ENCODE measurements at regions not wholly inside any gene's neighbourhood (a gene's known extent, or its start where the extent isn't known, plus 50 kb on each side); places are given as distances from the start of the nearest gene placed in this dataset.

GRCh38 chr1:227396539-227397353, 78.5 kb upstream of the CDC42BPA start (continued):
- TF ChIP-seq REST (IDR thresholded peaks at IDR 0.05; ENCODE audit: borderline replicate concordance) (peak; percentile 93), REST (CRISPR knock-in tag; IDR thresholded peaks at IDR 0.05; ENCODE audit: low read depth) (no peak), ZNF282 (CRISPR knock-in tag; IDR thresholded peaks at IDR 0.05) (no peak), ZC3H11A (IDR thresholded peaks at IDR 0.05; ENCODE audit: low read depth, low read length) (no peak), HMBOX1 (IDR thresholded peaks at IDR 0.05) (peak; percentile 96), ETV5 (CRISPR knock-in tag; IDR thresholded peaks at IDR 0.05; ENCODE audit: low read depth) (peak; percentile 61; the same call in 1 of the 2 replicates), ATF1 (CRISPR knock-in tag; IDR thresholded peaks at IDR 0.05) (no peak), ATF1 (tag; IDR thresholded peaks at IDR 0.05) (peak; percentile 74; the same call in 1 of the 2 replicates), ATF2 (CRISPR knock-in tag; IDR thresholded peaks at IDR 0.05) (no peak), CBX2 (IDR thresholded peaks at IDR 0.05; ENCODE audit: insufficient read depth, low read length, poor library complexity, severe bottlenecking) (no peak), ZNF408 (CRISPR knock-in tag; IDR thresholded peaks at IDR 0.05; ENCODE audit: low read depth) (no peak), NR2C2 (CRISPR knock-in tag; IDR thresholded peaks at IDR 0.05) (no peak), NR2C2 (tag; IDR thresholded peaks at IDR 0.05) (peak; percentile 86), HDGF (IDR thresholded peaks at IDR 0.05) (peak; percentile 17; the same call in 1 of the 2 replicates), HCFC1 (IDR thresholded peaks at IDR 0.05; ENCODE audit: low read depth, low read length) (peak; percentile 30), HMG20B (CRISPR knock-in tag; IDR thresholded peaks at IDR 0.05) (no peak)
